AG09309 (cell line): ENCODE measurements at regions not wholly inside any gene's neighbourhood (a gene's known extent, or its start where the extent isn't known, plus 50 kb on each side); places are given as distances from the start of the nearest gene placed in this dataset.

Source experiments
- DNase-seq: peaks from one replicate; pipeline ENCODE4 v3.0.0-alpha.2; 2010; ENCODE audit warnings: low read depth
- H3K4me3 ChIP-seq: 2 replicates; pipeline ENCODE4 v1.5.1; 2011; ENCODE audit warnings: mild to moderate bottlenecking, low read depth, low read length, moderate library complexity; ENCODE audit not compliant: control insufficient read depth
- TF ChIP-seq, protein P1 (sequence below): IDR thresholded peaks from 2 replicates; pipeline ENCODE4 v1.5.1; 2011; ENCODE audit warnings: mild to moderate bottlenecking, low read depth, low read length, inconsistent platforms; ENCODE audit not compliant: insufficient read depth, control insufficient read depth; ENCODE audit errors: missing control alignments

- DNase-seq, result no peak
- H3K4me3 ChIP-seq, result no peak overlapping the region
- TF ChIP-seq, protein P1, sequence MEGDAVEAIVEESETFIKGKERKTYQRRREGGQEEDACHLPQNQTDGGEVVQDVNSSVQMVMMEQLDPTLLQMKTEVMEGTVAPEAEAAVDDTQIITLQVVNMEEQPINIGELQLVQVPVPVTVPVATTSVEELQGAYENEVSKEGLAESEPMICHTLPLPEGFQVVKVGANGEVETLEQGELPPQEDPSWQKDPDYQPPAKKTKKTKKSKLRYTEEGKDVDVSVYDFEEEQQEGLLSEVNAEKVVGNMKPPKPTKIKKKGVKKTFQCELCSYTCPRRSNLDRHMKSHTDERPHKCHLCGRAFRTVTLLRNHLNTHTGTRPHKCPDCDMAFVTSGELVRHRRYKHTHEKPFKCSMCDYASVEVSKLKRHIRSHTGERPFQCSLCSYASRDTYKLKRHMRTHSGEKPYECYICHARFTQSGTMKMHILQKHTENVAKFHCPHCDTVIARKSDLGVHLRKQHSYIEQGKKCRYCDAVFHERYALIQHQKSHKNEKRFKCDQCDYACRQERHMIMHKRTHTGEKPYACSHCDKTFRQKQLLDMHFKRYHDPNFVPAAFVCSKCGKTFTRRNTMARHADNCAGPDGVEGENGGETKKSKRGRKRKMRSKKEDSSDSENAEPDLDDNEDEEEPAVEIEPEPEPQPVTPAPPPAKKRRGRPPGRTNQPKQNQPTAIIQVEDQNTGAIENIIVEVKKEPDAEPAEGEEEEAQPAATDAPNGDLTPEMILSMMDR, result no peak
Observed at GRCh38 chr4:74878323-74878722, 54.6 kb upstream of the PARM1 start.

GRCh38 chr4:74875451-74875850 is 57.5 kb upstream of the PARM1 start:
- TF ChIP-seq, protein P1, result no peak
- no peak for DNase-seq

DNA sequence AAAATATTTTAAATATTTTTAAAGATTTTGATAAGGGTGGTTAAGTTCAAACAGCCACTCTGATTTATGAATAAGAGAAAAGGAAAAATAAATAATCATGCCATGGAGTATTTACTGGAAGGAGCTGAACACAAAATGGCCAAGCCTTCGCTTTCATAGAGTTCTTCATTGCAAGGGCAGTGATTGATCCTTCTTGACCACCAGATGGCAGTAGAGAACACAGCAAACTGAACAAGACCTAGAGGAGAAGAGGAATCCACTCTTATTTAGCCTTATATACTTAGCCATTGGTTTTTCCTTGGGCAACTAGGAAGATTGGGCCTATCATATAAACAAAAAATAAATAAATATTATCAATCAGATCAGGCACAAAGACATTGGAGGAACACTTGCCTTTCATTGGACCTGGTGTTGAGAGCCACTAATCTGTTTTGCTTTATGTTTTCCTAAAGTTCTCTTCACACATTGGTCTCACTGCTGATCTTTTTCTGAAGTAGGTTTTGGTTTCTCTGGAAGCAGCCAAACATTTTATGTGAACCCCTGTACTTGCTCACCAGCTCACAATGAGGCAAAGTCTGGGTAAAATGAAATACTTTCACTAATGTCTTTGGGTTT is 58.1 kb upstream of the PARM1 start:
- H3K4me3 ChIP-seq, result no peak overlapping the region
- DNase-seq, result peak; percentile 59
- TF ChIP-seq, protein P1, result peak; percentile 89

More at GRCh38 chr4:74875451-74875850, 57.5 kb upstream of the PARM1 start:
- H3K4me3 ChIP-seq, result no peak overlapping the region

- TF ChIP-seq, protein P1, result no peak
- H3K4me3 ChIP-seq, result no peak overlapping the region
- DNase-seq, result no peak
Observed at GRCh38 chr4:74873545-74874301, 59.2 kb upstream of the PARM1 start.

- H3K4me3 ChIP-seq, result no peak overlapping the region
- no peak for DNase-seq
- TF ChIP-seq, protein P1, result no peak
Observed at GRCh38 chr4:74858921-74859562, 64.7 kb upstream of the BTC start.

DNA sequence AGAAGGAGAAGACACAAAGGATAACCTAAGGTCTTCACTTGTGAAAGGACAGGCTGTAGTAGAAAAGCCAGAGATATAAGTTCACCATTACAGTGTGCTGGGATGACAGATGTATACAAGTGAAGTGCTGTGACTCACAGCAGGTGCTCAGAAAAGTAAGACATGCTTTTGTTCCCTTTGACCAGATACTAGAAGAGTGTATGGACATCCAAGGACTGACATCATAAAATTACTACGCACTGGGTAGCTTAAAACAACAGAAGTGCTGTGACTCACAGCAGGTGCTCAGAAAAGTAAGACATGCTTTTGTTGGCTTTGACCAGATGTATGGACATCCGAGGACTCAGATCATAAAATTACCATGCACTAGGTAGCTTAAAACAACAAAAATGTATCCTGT is 61.6 kb upstream of the BTC start:
- no peak for DNase-seq
- no peak overlapping the region for H3K4me3 ChIP-seq
- TF ChIP-seq, protein P1, result no peak
